Right cardiac atrium (tissue), 5 donors: ENCODE measurements at regions not wholly inside any gene's neighbourhood (a gene's known extent, or its start where the extent isn't known, plus 50 kb on each side); places are given as distances from the start of the nearest gene placed in this dataset.
A peak's percentile ranks its signal among the peaks of the same experiment; 100 is the strongest.
"Not testable (repeated sequence)": the region's sequence is repeated elsewhere in the genome, so short reads cannot be mapped to it uniquely, and the experiment has no call there.

Source experiments
- ATAC-seq, 2 donors: fragments of 200-7000 bp; cut with Tn5 transposase; one replicate each; pipeline versions ENCODE4 v1.8.0 to v1.9.1; 2020; ENCODE audit warnings: moderate library complexity in 2 of 2, mild to moderate bottlenecking in 1 of 2
- DNase-seq, 3 donors: peaks; one replicate each; pipeline ENCODE4 v3.0.0-alpha.2; 2020
- H3K27ac ChIP-seq: one replicate; pipeline ENCODE4 v1.5.1; 2013; ENCODE audit warnings: mild to moderate bottlenecking, low read length, control low read depth, moderate library complexity
- H3K27me3 ChIP-seq: one replicate; pipeline ENCODE4 v1.6.1; 2013; ENCODE audit not compliant: control insufficient read depth, insufficient read depth
- H3K4me1 ChIP-seq: one replicate; pipeline ENCODE4 v1.6.1; 2013; ENCODE audit warnings: low read length; ENCODE audit not compliant: control insufficient read depth, insufficient read depth
- H3K4me3 ChIP-seq: one replicate; pipeline ENCODE4 v1.5.1; 2013; ENCODE audit warnings: low read length, control low read depth
- H3K9me3 ChIP-seq: one replicate; pipeline ENCODE4 v1.6.1; 2013; ENCODE audit warnings: low read length; ENCODE audit not compliant: control insufficient read depth
- WGBS: extraction: QIAGEN DNeasy Blood & Tissue Kit; methylation state at CpG from one replicate; pipeline ENCODE4 v1.1.7; 2013; 5-methylcytosine and 5-hydroxymethylcytosine counted together
- intact Hi-C, 4 donors: fragments of 100-400 bp; cut with DNase I; formaldehyde crosslinking; loops; one replicate each; pipeline versions ENCODE4 v1.11.0 to v1.14.0; 2022 to 2023
- donor health status: healthy with polysubstance abuse.
- donor health status: DM: no; HTN: yes; CAD: no.
- donor health status: DM: no; HTN: no; CAD: no.
- donor health status: DM: no; HTN: yes; CAD: no; lungs with severe emphysema.
- donor health status: DM: yes; HTN: yes; CAD: no.

- H3K27me3 ChIP-seq, H3K4me1 ChIP-seq, DNase-seq, H3K4me3 ChIP-seq, intact Hi-C loops, ATAC-seq, H3K27ac ChIP-seq, H3K9me3 ChIP-seq: not testable (repeated sequence)
- 87% methylated on average over 3 of the region's 3 CpGs for WGBS
Observed at GRCh38 chr7:76839879-76840278, 192.3 kb downstream of the SPDYE17 start.

- DNase-seq, ATAC-seq, H3K4me1 ChIP-seq, intact Hi-C loops, H3K27ac ChIP-seq, H3K4me3 ChIP-seq, H3K9me3 ChIP-seq, H3K27me3 ChIP-seq: not testable (repeated sequence)
- WGBS: 75% methylated on average over 1 of the region's 1 CpG
Observed at GRCh38 chr7:76839214-76839613, 192.9 kb downstream of the SPDYE17 start.

- WGBS: 67% methylated on average over 1 of the region's 1 CpG
- intact Hi-C loops: not testable (repeated sequence)
Observed at GRCh38 chr7:76838357-76838756, 193.8 kb downstream of the SPDYE17 start.

GRCh38 chr7:76829233-76829632 is 202.2 kb upstream of the POMZP3 start:
- H3K27ac ChIP-seq, DNase-seq, H3K4me1 ChIP-seq, H3K9me3 ChIP-seq, H3K4me3 ChIP-seq, ATAC-seq, intact Hi-C loops, H3K27me3 ChIP-seq: not testable (repeated sequence)
- WGBS: 93% methylated on average over 3 of the region's 3 CpGs

More at GRCh38 chr7:76838357-76838756, 193.8 kb downstream of the SPDYE17 start:
- DNase-seq, ATAC-seq, H3K27ac ChIP-seq, H3K4me3 ChIP-seq, H3K9me3 ChIP-seq, H3K4me1 ChIP-seq, H3K27me3 ChIP-seq: not testable (repeated sequence)

- ATAC-seq, intact Hi-C loops, H3K4me3 ChIP-seq, H3K27ac ChIP-seq, H3K9me3 ChIP-seq, DNase-seq, H3K4me1 ChIP-seq, H3K27me3 ChIP-seq: not testable (repeated sequence)
- 95% methylated on average over 4 of the region's 4 CpGs for WGBS
Observed at GRCh38 chr7:76826181-76826580, 199.1 kb upstream of the POMZP3 start.

- ATAC-seq, H3K9me3 ChIP-seq, intact Hi-C loops, H3K4me3 ChIP-seq, H3K4me1 ChIP-seq, H3K27me3 ChIP-seq, H3K27ac ChIP-seq: not testable (repeated sequence)
- peak in 1 of 3 donors; percentile 17 for DNase-seq
- WGBS: 93% methylated on average over 4 of the region's 4 CpGs
Observed at GRCh38 chr7:76809856-76810255, 182.8 kb upstream of the POMZP3 start.

- H3K4me3 ChIP-seq, H3K27me3 ChIP-seq, intact Hi-C loops, H3K27ac ChIP-seq, H3K4me1 ChIP-seq, ATAC-seq, DNase-seq, H3K9me3 ChIP-seq: not testable (repeated sequence)
- WGBS: 82% methylated on average over 3 of the region's 3 CpGs
Observed at GRCh38 chr7:76807588-76808100, 180.6 kb upstream of the POMZP3 start.

GRCh38 chr7:76806460-76806859 is 179.4 kb upstream of the POMZP3 start:
- H3K27me3 ChIP-seq, ATAC-seq, H3K9me3 ChIP-seq, H3K4me1 ChIP-seq, H3K27ac ChIP-seq, H3K4me3 ChIP-seq, DNase-seq, intact Hi-C loops: not testable (repeated sequence)

GRCh38 chr7:76806010-76806409 is 178.9 kb upstream of the POMZP3 start:
- ATAC-seq (peak; percentile 68 to 86), DNase-seq (peak in 1 of 3 donors; percentile 13)
- H3K27me3 ChIP-seq, intact Hi-C loops, H3K27ac ChIP-seq, H3K9me3 ChIP-seq, H3K4me1 ChIP-seq, H3K4me3 ChIP-seq: not testable (repeated sequence)
- 42% methylated on average over 6 of the region's 6 CpGs for WGBS

GRCh38 chr7:76805262-76805661 is 178.2 kb upstream of the POMZP3 start:
- H3K27me3 ChIP-seq, H3K9me3 ChIP-seq, H3K27ac ChIP-seq, H3K4me3 ChIP-seq, intact Hi-C loops, H3K4me1 ChIP-seq, ATAC-seq: not testable (repeated sequence)
- DNase-seq: peak; percentile 12 to 51 (median 27)
- 42% methylated on average over 1 of the region's 1 CpG for WGBS

GRCh38 chr7:76797639-76798038 is 170.6 kb upstream of the POMZP3 start:
- H3K9me3 ChIP-seq, H3K4me3 ChIP-seq, H3K27me3 ChIP-seq, H3K27ac ChIP-seq, DNase-seq, H3K4me1 ChIP-seq, intact Hi-C loops: not testable (repeated sequence)
- peak in 1 of 2 donors; percentile 55 for ATAC-seq
- WGBS: 43% methylated on average over 1 of the region's 1 CpG

- intact Hi-C loops, H3K27ac ChIP-seq, H3K27me3 ChIP-seq, ATAC-seq, H3K4me3 ChIP-seq, DNase-seq, H3K4me1 ChIP-seq, H3K9me3 ChIP-seq: not testable (repeated sequence)
Observed at GRCh38 chr7:76780693-76781092, 153.6 kb upstream of the POMZP3 start.
